ENCODE measurements at regions not wholly inside any gene's neighbourhood (a gene's known extent, or its start where the extent isn't known, plus 50 kb on each side); places are given as distances from the start of the nearest gene placed in this dataset.

GRCh38 chrX:10078266-10078665, 78.5 kb upstream of the CLCN4 start:
- H3K36me3 Mint-ChIP-seq (ENCODE audit: low read depth) = peaks cover 11% of the 10 kb centered on the region; the same call in 2 of the 3 replicates
- H3K4me2 ChIP-seq = no peak overlapping the region
- ATAC-seq = no peak
- no peak overlapping the region for H2AFZ ChIP-seq
- DNase-seq (ENCODE audit: low spot score) = no peak
- H3K4me3 ChIP-seq = no peak overlapping the region
- no peaks in the 10 kb centered on the region for H3K9me2 ChIP-seq (ENCODE audit: insufficient read depth)
- no peaks in the 10 kb centered on the region for H3K79me2 ChIP-seq (replicated peaks; ENCODE audit: insufficient read depth)
- no peaks in the 10 kb centered on the region for H3K36me3 ChIP-seq (ENCODE audit: insufficient read depth)
- H3F3A ChIP-seq (replicated peaks; ENCODE audit: low read depth) = no peaks in the 10 kb centered on the region
- no peaks in the 10 kb centered on the region for H3K9me3 Mint-ChIP-seq
- H3K4me1 ChIP-seq (ENCODE audit: insufficient read depth) = peaks cover 9% of the 10 kb centered on the region
- H3K27ac ChIP-seq (ENCODE audit: low read depth) = no peak overlapping the region
- H3K4me1 Mint-ChIP-seq = peaks cover 26% of the 10 kb centered on the region; the same call in 2 of the 3 replicates
- no peaks in the 10 kb centered on the region for H3K27me3 ChIP-seq (ENCODE audit: insufficient read depth)
- no peaks in the 10 kb centered on the region for H4K20me1 ChIP-seq (replicated peaks; ENCODE audit: insufficient read depth)
- no peaks in the 10 kb centered on the region for H3K27me3 Mint-ChIP-seq (ENCODE audit: insufficient read depth, low read depth, poor library complexity)
- TF ChIP-seq REST (IDR thresholded peaks at IDR 0.05; ENCODE audit: unreplicated experiment) = no peak
- no peak for TF ChIP-seq EZH2phosphoT487 (IDR thresholded peaks at IDR 0.05; ENCODE audit: unreplicated experiment)
- TF ChIP-seq EZH2 (IDR thresholded peaks at IDR 0.05; ENCODE audit: low read depth, unreplicated experiment) = no peak
- TF ChIP-seq JUNB (IDR thresholded peaks at IDR 0.05; ENCODE audit: unreplicated experiment) = no peak
- no peak for TF ChIP-seq CREB1 (CRISPR knock-in tag; IDR thresholded peaks at IDR 0.05; ENCODE audit: low read depth)
- TF ChIP-seq ZNF114 (CRISPR knock-in tag; IDR thresholded peaks at IDR 0.05) = no peak
- no peak overlapping the region for H3K27ac Mint-ChIP-seq
- no peak overlapping the region for H3K4me3 Mint-ChIP-seq

- Histone ChIP-seq H3K36me3 (ENCODE audit: insufficient read depth) (no peaks in the 10 kb centered on the region), H3K9me2 (ENCODE audit: insufficient read depth) (no peaks in the 10 kb centered on the region), H3K27me3 (ENCODE audit: insufficient read depth) (no peaks in the 10 kb centered on the region), H3K4me3 (no peak overlapping the region), H3K4me2 (no peak overlapping the region; the same call in 1 of the 2 replicates), H3K4me1 (ENCODE audit: insufficient read depth) (peaks cover 9% of the 10 kb centered on the region), H3K79me2 (replicated peaks; ENCODE audit: insufficient read depth) (no peaks in the 10 kb centered on the region), H3K27ac (ENCODE audit: low read depth) (peak overlapping the region; percentile 36; the same call in 1 of the 2 replicates), H4K20me1 (replicated peaks; ENCODE audit: insufficient read depth) (no peaks in the 10 kb centered on the region), H3F3A (replicated peaks; ENCODE audit: low read depth) (no peaks in the 10 kb centered on the region), H2AFZ (no peak overlapping the region)
- peak overlapping the region; percentile 41; the same call in 1 of the 2 replicates for H3K27ac Mint-ChIP-seq
- ATAC-seq = no peak
- no peak overlapping the region for H3K4me3 Mint-ChIP-seq
- no peak for DNase-seq (ENCODE audit: low spot score)
- peaks cover 11% of the 10 kb centered on the region; the same call in 2 of the 3 replicates for H3K36me3 Mint-ChIP-seq (ENCODE audit: low read depth)
- H3K4me1 Mint-ChIP-seq = peaks cover 26% of the 10 kb centered on the region
- no peaks in the 10 kb centered on the region for H3K27me3 Mint-ChIP-seq (ENCODE audit: insufficient read depth, low read depth, poor library complexity)
- H3K9me3 Mint-ChIP-seq = no peaks in the 10 kb centered on the region
- TF ChIP-seq ZNF331 (CRISPR knock-in tag; IDR thresholded peaks at IDR 0.05; ENCODE audit: low read depth) = no peak
- TF ChIP-seq STAT1 (IDR thresholded peaks at IDR 0.05; ENCODE audit: unreplicated experiment) = no peak
- no peak for TF ChIP-seq ETS1 (IDR thresholded peaks at IDR 0.05)
- TF ChIP-seq CREB1 (CRISPR knock-in tag; IDR thresholded peaks at IDR 0.05; ENCODE audit: low read depth) = no peak
- TF ChIP-seq NANOG (IDR thresholded peaks at IDR 0.05; ENCODE audit: borderline replicate concordance) = no peak
- TF ChIP-seq ZNF462 (CRISPR knock-in tag; IDR thresholded peaks at IDR 0.05) = no peak
- TF ChIP-seq EZH2phosphoT487 (IDR thresholded peaks at IDR 0.05; ENCODE audit: unreplicated experiment) = no peak
- no peak for TF ChIP-seq ZNF114 (CRISPR knock-in tag; IDR thresholded peaks at IDR 0.05)
Observed at GRCh38 chrX:10079231-10079630, 77.5 kb upstream of the CLCN4 start.

Data from GM23338 (cell line).